ENCODE measurements at regions not wholly inside any gene's neighbourhood (a gene's known extent, or its start where the extent isn't known, plus 50 kb on each side); places are given as distances from the start of the nearest gene placed in this dataset.
"Not testable (repeated sequence)": the region's sequence is repeated elsewhere in the genome, so short reads cannot be mapped to it uniquely, and the experiment has no call there.

- TF ChIP-seq, protein P1, sequence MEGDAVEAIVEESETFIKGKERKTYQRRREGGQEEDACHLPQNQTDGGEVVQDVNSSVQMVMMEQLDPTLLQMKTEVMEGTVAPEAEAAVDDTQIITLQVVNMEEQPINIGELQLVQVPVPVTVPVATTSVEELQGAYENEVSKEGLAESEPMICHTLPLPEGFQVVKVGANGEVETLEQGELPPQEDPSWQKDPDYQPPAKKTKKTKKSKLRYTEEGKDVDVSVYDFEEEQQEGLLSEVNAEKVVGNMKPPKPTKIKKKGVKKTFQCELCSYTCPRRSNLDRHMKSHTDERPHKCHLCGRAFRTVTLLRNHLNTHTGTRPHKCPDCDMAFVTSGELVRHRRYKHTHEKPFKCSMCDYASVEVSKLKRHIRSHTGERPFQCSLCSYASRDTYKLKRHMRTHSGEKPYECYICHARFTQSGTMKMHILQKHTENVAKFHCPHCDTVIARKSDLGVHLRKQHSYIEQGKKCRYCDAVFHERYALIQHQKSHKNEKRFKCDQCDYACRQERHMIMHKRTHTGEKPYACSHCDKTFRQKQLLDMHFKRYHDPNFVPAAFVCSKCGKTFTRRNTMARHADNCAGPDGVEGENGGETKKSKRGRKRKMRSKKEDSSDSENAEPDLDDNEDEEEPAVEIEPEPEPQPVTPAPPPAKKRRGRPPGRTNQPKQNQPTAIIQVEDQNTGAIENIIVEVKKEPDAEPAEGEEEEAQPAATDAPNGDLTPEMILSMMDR (conservative IDR thresholded peaks at IDR 0.05 in 1 of 2, IDR thresholded peaks at IDR 0.05 in 1 of 2; ENCODE audit: low read depth in 1 of 2, low read length in 2 of 2): not testable (repeated sequence)
- not testable (repeated sequence) for TF ChIP-seq EZH2 (IDR thresholded peaks at IDR 0.05; ENCODE audit: low read length, missing control alignments)
Measured at GRCh38 chr7:6958371-6958770, 132.3 kb upstream of the CCZ1B start.

All from fibroblast of lung (primary cell).